KMS-11 (cell line): ENCODE measurements at regions not wholly inside any gene's neighbourhood (a gene's known extent, or its start where the extent isn't known, plus 50 kb on each side); places are given as distances from the start of the nearest gene placed in this dataset.

Source experiments
- H2AFZ ChIP-seq: fragments of 200-600 bp; sonication (generic); 2 replicates; pipeline ENCODE4 v1.6.1; 2016; ENCODE audit warnings: antibody characterized with exemption, mixed run types, low read depth
- H3K27ac ChIP-seq: fragments of 200-600 bp; sonication (generic); 2 replicates; pipeline ENCODE4 v1.6.1; 2016; ENCODE audit warnings: mild to moderate bottlenecking, mixed run types
- H3K27me3 ChIP-seq: fragments of 200-600 bp; sonication (generic); 2 replicates; pipeline ENCODE4 v1.6.1; 2017; ENCODE audit warnings: mild to moderate bottlenecking, low read depth, mixed run types, moderate library complexity; ENCODE audit not compliant: insufficient read depth
- H3K36me3 ChIP-seq: fragments of 200-600 bp; sonication (generic); 2 replicates; pipeline ENCODE4 v1.6.1; 2017; ENCODE audit warnings: mild to moderate bottlenecking, mixed run types; ENCODE audit not compliant: insufficient read depth
- H3K4me1 ChIP-seq: fragments of 200-600 bp; sonication (generic); 2 replicates; pipeline ENCODE4 v1.6.1; 2016; ENCODE audit warnings: mild to moderate bottlenecking, low read depth, mixed run types; ENCODE audit not compliant: poor library complexity, severe bottlenecking
- H3K4me2 ChIP-seq: fragments of 200-600 bp; sonication (generic); 2 replicates; pipeline ENCODE4 v1.7.0; 2016; ENCODE audit warnings: mild to moderate bottlenecking, mixed run types
- H3K4me3 ChIP-seq: fragments of 200-600 bp; sonication (generic); IDR thresholded peaks from 2 replicates; pipeline ENCODE4 v1.6.1; 2017; ENCODE audit warnings: low read depth, low read length, mixed read lengths; ENCODE audit not compliant: insufficient read depth
- H3K79me2 ChIP-seq: fragments of 200-600 bp; sonication (generic); 2 replicates; pipeline ENCODE4 v1.6.1; 2016; ENCODE audit warnings: low read depth, mixed run types; ENCODE audit not compliant: insufficient read depth
- H3K9ac ChIP-seq: fragments of 200-600 bp; sonication (generic); 2 replicates; pipeline ENCODE4 v1.6.1; 2016; ENCODE audit warnings: mild to moderate bottlenecking, mixed run types
- H4K20me1 ChIP-seq: fragments of 200-600 bp; sonication (generic); 2 replicates; pipeline ENCODE4 v1.6.1; 2016; ENCODE audit warnings: mild to moderate bottlenecking, mixed run types; ENCODE audit not compliant: insufficient read depth
- CTCF ChIP-seq: fragments of 200-600 bp; sonication (generic); conservative IDR thresholded peaks from 2 replicates; pipeline ENCODE4 v1.6.1; 2017; ENCODE audit warnings: low read depth, mild to moderate bottlenecking, antibody characterized with exemption, low read length, moderate library complexity, mixed read lengths

GRCh38 chr1:235024711-235025421, 103.8 kb downstream of the TOMM20 start:
- Histone ChIP-seq H3K36me3 (no peaks in the 10 kb centered on the region), H3K27ac (no peak overlapping the region), H3K4me1 (no peaks in the 10 kb centered on the region), H2AFZ (no peak overlapping the region), H3K27me3 (no peaks in the 10 kb centered on the region), H3K4me2 (no peak overlapping the region), H3K79me2 (no peaks in the 10 kb centered on the region), H3K9ac (no peak overlapping the region), H3K4me3 (no peak overlapping the region), H4K20me1 (no peaks in the 10 kb centered on the region)
- no peak for TF ChIP-seq CTCF

GRCh38 chr1:235023711-235024439, 104.8 kb downstream of the TOMM20 start:
- H2AFZ ChIP-seq = no peak overlapping the region
- no peak overlapping the region for H3K9ac ChIP-seq
- H3K4me1 ChIP-seq = no peaks in the 10 kb centered on the region
- no peak overlapping the region for H3K27ac ChIP-seq
- H3K4me3 ChIP-seq = no peak overlapping the region
- H3K27me3 ChIP-seq = no peaks in the 10 kb centered on the region
- H4K20me1 ChIP-seq = no peaks in the 10 kb centered on the region
- H3K79me2 ChIP-seq = no peaks in the 10 kb centered on the region
- no peaks in the 10 kb centered on the region for H3K36me3 ChIP-seq
- no peak overlapping the region for H3K4me2 ChIP-seq
- no peak for TF ChIP-seq CTCF

GRCh38 chr1:235022981-235023710, 105.5 kb downstream of the TOMM20 start:
- no peak overlapping the region for H3K4me3 ChIP-seq
- H3K9ac ChIP-seq = no peak overlapping the region
- H3K27me3 ChIP-seq = no peaks in the 10 kb centered on the region
- no peak overlapping the region for H3K27ac ChIP-seq
- no peaks in the 10 kb centered on the region for H3K4me1 ChIP-seq
- H4K20me1 ChIP-seq = no peaks in the 10 kb centered on the region
- H3K36me3 ChIP-seq = no peaks in the 10 kb centered on the region
- H2AFZ ChIP-seq = no peak overlapping the region
- TF ChIP-seq CTCF = no peak
- H3K79me2 ChIP-seq = no peaks in the 10 kb centered on the region
- H3K4me2 ChIP-seq = no peak overlapping the region

- Histone ChIP-seq H3K9ac (no peak overlapping the region), H3K79me2 (no peaks in the 10 kb centered on the region), H3K27me3 (no peaks in the 10 kb centered on the region), H3K27ac (no peak overlapping the region), H4K20me1 (no peaks in the 10 kb centered on the region), H2AFZ (no peak overlapping the region), H3K36me3 (no peaks in the 10 kb centered on the region), H3K4me2 (no peak overlapping the region), H3K4me3 (no peak overlapping the region), H3K4me1 (no peaks in the 10 kb centered on the region)
- TF ChIP-seq CTCF = no peak
Observed at GRCh38 chr1:235022341-235022980, 106.2 kb downstream of the TOMM20 start.
